Transverse colon (tissue), 4 donors: ENCODE measurements at regions not wholly inside any gene's neighbourhood (a gene's known extent, or its start where the extent isn't known, plus 50 kb on each side); places are given as distances from the start of the nearest gene placed in this dataset.

Source experiments
- POLR2AphosphoS5 ChIP-seq, 3 donors: sonication (generic); formaldehyde crosslinking; IDR thresholded peaks; one replicate each; pipeline ENCODE4 v1.6.1; 2016; ENCODE audit warnings: antibody characterized with exemption in 3 of 3
- TF ChIP-seq, protein P1 (sequence below), 5 experiments: fragments of 200-600 bp in 3 of 5; fragments of 450-650 bp in 2 of 5; sonication (generic) in 3 of 5; IDR thresholded peaks; 1 replicate in 2 of 5; 2 replicates in 3 of 5; pipeline ENCODE4 v1.5.1; 2016 to 2017; ENCODE audit warnings: antibody characterized with exemption in 5 of 5, inconsistent platforms in 3 of 5, mild to moderate bottlenecking in 2 of 5, moderate library complexity in 1 of 5

DNA sequence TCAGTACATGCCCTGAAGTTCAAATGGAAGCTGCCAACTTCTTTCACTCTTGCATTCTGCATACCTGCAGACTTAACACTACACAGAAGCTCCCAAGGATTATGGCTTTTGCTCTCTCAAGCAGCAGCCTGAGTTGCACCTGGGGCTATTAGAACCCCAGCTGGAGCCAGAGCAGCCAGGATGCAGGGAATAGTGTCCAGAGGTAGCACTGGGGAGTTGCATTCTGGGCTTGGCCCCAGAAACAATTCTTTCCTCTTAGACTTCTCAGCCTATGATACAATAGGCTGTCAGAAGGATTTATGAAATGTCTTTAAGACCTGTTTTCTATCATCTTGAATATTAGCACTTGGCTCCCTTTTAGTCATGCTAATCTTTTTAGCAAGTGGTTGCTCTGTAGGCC, 886.7 kb upstream of the GHITM start:
- TF ChIP-seq, protein P1, sequence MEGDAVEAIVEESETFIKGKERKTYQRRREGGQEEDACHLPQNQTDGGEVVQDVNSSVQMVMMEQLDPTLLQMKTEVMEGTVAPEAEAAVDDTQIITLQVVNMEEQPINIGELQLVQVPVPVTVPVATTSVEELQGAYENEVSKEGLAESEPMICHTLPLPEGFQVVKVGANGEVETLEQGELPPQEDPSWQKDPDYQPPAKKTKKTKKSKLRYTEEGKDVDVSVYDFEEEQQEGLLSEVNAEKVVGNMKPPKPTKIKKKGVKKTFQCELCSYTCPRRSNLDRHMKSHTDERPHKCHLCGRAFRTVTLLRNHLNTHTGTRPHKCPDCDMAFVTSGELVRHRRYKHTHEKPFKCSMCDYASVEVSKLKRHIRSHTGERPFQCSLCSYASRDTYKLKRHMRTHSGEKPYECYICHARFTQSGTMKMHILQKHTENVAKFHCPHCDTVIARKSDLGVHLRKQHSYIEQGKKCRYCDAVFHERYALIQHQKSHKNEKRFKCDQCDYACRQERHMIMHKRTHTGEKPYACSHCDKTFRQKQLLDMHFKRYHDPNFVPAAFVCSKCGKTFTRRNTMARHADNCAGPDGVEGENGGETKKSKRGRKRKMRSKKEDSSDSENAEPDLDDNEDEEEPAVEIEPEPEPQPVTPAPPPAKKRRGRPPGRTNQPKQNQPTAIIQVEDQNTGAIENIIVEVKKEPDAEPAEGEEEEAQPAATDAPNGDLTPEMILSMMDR (IDR thresholded peaks at IDR 0.05), result no peak
- no peak for TF ChIP-seq POLR2AphosphoS5 (IDR thresholded peaks at IDR 0.05)
